HG02970 (cell line): ENCODE measurements at regions not wholly inside any gene's neighbourhood (a gene's known extent, or its start where the extent isn't known, plus 50 kb on each side); places are given as distances from the start of the nearest gene placed in this dataset.
"Not testable (repeated sequence)": the region's sequence is repeated elsewhere in the genome, so short reads cannot be mapped to it uniquely, and the experiment has no call there.

Source experiments
- ATAC-seq: cut with Tn5 transposase; IDR thresholded peaks from one replicate; pipeline ENCODE4 v1.9.1; 2021; ENCODE audit warnings: mild to moderate bottlenecking, moderate library complexity, moderate number of reproducible peaks; ENCODE audit not compliant: unreplicated experiment, low FRiP score

DNA sequence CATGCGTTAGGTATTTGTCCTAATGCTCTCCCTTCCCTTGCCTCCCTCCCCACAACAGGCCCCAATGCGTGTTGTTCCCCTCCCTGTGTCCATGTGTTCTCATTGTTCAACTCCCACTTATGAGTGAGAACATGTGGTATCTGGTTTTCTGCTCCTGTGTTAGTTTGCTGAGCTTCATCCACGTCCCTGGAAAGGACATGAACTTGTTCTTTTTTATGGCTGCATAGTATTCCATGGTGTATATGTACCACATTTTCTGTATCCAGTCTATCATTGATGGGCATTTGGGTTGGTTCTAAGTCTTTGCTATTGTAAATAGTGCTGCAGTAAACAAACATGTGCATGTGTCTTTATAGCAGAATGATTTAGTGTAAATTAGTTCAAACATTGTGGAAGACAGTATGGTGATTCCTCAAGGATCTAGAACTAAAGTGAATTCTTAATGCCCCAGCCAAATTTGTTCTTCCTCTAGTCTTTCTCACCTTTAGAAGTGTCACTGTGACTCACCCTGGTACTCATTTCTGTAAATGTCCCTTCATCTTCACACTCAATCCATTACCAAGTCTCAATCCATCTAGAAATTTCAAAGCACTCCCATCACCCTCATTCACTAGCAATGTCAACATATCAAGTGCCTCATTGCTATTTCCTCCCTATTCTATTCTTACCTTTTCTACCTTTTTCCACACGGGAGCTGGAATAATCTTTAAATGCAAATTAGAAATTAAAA, 123.9 kb downstream of the MREG start:
- ATAC-seq, result not testable (repeated sequence)

DNA sequence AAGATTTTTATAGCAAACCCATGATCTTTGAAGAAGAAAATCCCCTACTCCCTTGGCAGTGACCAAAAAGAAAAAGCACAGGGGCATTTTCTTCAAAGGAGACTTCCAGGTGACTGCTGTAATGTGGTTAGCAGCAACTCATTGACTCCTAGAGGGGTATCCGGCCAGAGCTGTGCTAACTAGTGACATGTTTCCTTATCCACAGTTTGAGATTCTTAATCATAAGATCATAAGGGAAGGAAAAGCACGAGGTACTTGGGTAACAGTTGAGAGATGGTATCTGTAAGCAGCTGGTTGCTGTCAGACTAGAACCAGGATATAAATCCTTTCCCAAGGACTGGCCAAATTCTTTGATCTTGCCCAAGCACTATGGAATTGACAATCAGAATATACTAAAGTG, 124.7 kb downstream of the MREG start:
- ATAC-seq, result no peak

DNA sequence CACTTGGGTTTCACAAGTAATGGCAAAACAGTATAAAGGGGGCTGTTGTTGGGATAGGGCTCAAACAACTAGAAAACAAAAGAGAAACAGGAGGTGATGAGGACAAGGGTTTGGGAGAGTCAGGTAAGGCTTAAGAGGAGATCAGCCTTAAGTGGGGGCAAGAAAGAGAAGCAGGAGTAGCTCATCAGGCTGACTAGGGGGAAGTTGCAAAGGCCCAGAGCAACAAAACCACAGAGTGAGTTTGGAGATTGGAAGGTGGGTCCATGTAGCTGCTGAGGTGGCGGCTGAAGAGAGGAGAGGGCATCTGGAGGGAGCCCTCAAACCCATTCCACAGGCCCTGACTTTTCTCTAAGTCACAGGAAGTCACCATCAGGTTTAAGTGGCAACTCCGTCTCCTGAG, 126.0 kb downstream of the MREG start:
- no peak for ATAC-seq

DNA sequence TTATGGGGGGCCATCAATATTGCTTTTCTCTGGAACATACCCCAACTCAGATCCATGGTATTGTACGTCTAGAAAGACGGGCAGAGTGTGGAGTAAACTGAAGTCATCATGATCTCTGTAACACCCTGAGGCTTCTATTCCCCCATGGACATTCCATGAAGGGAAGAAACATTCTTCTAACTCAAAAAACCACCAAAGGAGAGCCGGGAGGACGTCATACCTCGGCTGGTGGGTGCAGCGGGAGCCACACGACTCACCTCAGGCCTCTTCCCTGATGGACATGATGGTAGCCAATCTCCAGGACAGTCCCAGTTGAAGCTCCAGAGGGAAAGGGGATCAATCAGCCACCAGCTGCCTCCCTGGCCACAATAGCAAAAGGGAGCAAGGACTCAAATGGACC, 127.3 kb downstream of the MREG start:
- no peak for ATAC-seq

DNA sequence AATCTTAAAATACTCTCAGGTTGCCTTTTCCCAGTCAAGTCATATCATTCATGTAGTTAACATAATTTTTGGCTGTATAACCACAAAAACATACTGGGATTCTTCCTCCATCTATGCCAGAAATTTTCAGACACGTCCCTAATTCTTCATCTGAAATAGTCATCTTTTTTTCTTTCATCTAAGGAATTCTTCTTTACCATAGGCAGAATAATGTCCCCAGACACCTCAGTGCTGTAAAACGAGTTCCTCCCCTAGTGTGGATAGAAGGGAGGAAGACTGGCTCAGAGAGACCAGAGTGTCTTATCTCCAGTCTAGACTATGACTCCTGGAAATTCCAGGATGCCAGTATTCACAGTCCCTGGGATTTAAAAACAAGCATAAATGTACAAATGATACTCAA, 127.8 kb downstream of the MREG start:
- ATAC-seq, result no peak

DNA sequence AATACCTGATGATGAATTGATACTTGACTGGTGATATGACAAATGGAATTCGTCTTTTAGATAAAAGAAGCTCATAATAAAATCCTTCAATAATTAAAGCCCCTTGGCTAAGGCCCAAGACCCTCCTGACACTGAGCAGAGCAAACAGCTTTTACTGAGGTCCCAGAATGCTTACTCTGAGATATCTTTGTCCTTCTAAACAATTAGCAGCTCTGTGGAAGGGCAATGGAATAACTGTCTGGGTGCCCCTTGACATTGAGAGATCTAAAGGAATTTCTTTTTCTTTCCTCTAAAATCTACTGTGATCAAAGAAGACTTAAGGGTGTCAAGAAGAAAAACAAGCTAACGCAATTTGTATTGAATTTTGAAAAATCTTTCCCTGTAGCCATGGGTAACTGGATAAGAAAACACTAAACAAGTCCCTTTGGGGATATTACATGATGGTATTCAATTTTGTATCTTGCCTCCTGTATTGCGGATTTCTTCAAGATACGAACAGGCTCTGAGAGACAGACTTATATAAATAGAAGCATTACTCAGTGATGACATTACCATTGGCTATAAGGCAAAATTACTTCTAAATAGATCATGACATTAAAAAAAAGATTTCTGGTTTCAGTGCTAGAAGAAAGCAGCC, 128.8 kb downstream of the MREG start:
- ATAC-seq, result no peak

DNA sequence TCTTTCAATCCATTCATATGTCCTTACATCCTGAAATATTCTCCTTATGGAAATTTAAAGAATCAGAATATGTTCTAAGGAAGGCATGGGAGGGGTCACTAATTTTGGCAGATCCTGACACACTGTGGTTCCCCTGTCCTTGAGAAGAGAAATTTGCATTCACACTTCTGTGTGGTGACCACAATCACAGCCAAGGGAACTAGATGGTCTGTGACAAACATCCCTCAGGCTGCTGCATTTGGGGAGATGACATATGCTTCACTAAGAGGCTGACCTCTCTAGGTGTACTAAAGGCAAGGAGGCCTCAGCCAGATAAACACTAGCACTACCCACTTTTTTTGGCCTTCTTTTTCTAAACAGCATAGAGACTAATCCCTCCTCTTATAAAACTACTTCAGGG, 129.6 kb downstream of the MREG start:
- ATAC-seq, result no peak

DNA sequence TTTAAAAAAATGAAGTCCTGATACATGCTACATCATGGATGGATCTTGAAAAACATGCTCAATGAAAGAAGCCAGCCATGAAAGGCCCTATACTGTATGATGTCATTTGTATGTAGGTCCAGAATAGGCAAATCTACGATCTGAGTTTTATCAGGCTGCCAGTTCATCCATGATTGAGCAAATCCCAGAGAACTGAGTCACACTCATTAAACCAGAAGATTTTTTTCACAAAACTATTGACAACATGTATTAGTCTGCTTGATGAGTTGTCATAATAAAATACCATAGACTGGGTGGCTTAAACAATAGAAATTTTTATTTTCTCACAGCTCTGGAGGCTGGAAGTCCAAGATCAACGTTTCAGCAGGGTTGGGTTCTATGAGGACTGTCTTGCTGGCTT, 130.7 kb downstream of the MREG start:
- ATAC-seq, result no peak

DNA sequence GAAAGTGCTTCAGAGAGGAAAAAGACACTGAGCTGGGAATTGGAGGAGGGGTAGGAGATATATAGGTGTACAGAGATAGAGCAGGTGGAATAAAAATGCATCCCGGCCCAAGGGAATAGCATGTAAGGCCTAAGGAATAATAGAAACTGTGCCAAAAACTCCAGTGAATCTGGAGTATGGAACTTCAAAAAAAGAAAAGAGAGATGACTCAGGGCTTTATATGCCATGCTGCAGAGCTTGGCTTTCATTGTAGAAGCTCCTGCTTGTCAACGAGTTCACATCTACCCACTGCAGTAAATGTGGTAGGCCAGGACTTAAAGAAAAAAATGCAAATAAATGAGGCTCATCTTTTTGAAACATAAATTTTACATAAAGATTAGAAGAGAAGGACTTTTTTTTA, 131.8 kb downstream of the MREG start:
- ATAC-seq, result no peak

DNA sequence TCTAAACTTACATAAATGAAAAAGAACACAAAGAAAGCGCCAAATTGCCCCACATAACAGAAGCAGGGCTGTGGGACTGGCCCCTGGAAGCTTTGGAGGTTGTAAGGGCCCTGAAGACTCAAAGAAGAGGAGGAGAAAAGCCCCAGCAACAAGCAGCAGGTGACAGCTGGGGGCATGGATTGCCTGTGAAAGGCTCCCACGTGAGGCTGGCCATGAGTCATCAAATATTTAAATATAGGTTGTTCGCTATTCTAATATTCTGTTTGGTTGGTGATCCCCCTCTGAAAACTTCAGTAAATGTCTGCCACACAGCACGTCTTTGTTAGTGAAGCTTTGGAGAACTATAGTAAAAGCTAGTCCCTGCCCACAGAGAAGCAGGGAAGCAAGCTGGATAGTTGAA, 132.4 kb downstream of the MREG start:
- peak; percentile 53 for ATAC-seq

DNA sequence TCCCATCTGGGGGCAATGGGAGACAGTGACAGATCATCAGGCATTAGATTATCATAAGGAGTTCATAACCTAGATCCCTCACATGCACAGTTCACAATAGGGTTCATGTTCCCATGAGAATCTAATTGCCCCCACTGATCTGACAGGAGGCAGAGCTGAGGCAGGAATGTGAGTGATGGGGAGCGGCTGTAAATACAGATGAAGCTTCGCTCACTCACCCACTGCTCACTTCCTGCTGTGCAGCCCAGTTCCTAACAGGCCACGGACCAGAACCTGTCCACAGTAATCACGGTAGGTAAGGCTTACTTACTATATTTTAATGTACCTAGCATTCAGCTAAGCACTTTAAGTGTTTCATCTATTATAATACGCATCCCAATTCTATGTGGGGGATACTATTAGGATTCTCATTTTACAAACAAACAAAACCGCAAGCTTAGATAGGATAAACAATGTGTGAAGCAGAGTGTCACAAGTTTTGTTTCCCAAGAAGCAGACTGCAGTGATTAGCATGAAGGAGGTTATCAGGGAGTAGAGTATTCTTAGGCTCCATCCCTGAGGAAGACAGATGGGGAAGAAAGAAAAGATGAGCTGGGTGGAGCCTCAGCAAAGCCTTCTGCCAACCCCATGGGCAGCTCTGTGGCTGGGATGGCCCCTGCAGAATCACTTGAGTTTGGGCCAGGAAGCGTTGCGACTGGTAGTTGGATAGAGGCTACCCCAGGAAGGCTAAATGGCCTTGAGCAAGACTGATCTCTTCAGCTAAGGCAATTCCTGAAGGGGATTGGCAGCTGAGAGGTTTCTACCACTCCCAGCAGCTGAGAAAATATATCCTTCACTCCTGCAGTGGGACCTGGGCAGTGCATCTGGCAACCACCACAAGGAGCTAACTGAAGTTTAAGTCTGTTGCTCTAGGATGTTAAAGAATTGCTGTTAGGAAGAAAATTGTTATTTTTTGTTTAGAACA, 133.1 kb downstream of the MREG start:
- ATAC-seq, result no peak

DNA sequence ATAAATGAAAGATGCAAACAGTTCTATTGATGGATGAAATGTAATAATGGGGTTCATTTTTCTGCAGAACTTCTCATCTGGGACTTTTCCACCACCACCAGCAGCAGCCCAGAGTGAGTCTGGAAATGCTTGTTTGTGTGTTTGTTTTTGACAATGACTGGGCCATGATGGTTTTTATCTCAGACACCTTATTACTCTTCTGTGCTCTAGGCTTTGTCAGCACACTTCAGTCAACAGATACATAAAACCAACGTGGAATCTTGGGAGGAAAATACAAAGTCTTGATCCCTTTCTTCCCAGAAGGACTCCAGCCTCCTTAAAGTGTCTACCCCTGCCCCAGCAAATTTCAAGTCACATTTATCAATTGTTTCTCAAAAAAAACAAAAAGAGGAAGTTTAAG, 134.0 kb downstream of the MREG start:
- no peak for ATAC-seq

DNA sequence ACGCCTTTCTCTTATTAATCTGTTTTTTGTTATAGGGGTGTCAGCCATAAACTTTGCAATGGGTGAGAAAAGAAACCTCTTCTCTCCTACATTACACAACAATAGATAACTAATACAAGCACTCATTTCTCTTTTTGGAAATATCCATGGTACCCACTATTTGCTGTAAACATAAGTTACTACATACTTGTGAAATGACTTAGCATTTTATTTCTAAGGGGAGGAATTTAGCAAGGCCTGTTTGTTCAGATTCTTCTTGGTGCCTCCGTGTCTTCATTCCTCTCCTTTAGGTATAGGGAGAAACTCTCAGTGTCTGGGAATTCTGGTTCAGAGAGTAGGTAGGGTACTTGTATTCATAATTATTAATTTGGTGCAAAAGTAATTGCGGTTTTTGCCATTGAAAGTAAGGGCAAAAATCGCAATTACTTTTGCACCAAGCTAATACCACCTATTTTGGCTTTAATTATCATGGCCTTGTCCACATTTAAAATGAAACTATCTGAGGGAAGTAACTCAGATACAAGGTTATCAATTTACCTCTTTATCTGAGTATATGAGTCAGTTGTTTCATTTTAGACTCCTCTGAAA, 134.8 kb downstream of the MREG start:
- no peak for ATAC-seq

DNA sequence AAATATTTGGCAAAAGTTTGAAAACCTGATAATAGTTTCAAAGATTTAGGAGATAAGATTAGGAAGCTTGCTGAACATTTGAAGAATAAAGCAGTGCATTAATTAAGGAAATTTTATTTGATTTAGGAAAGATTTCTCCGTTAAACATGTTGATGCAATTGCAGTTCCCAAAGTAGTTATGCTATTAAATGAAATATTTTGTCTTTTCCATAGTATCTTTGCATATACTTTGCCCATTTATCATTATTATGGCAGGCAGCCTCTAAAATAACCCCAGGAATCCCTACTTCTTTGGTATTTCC, 136.5 kb downstream of the MREG start:
- ATAC-seq, result no peak

DNA sequence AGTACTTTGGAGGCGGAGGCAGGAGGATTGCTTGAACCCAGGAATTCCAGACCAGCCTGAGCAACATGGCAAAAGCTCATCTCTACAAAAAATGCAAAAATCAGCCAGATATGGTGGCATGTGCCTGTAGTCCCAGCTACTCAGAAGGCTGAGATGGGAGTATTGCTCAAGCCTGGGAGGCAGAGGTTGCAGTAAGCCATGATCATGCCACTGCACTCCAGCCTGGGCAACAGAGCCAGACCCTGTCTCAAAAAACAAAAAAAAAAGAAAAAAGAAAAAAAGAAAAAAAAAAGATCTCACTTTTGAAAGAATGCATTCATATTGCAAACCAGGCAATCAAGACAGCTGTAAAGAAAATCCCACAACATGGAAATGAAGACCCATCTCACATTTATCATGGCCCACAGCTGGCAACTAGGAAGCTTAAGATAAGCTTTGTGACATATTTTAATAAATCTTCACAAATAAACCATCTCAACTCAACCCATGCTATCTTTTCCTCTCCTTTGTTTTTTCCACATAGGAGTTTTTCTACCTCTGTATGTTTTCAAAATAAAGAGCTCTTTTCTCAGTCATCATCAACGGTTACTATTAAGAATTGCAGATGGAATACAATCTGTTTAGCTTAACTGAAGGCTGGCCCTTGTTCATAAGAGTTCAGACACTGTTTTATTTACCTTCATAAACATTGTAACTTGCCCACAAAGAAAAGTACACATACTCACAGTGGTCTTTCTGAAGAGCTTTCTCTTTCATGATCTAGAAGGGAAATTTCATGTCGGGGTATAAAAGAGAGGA, 137.0 kb downstream of the MREG start:
- ATAC-seq, result no peak

DNA sequence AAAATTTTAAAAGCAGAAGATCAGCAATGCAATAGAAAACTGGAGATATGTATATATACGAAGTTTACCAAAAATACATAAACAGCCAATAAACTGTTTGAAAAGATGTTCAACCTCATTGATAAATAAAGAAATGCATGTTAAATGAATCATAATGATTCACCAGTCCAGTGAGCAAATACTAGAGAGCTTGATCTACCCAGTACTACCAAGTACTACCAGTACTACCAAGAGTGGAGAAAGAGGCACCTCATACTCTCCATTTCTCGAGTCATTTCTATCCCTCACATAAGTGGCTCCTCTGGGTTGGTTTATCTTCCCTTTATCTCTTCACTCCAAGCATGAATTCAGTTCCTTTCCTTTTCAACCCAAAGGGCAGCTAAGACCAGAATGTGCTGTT, 138.9 kb downstream of the MREG start:
- no peak for ATAC-seq

DNA sequence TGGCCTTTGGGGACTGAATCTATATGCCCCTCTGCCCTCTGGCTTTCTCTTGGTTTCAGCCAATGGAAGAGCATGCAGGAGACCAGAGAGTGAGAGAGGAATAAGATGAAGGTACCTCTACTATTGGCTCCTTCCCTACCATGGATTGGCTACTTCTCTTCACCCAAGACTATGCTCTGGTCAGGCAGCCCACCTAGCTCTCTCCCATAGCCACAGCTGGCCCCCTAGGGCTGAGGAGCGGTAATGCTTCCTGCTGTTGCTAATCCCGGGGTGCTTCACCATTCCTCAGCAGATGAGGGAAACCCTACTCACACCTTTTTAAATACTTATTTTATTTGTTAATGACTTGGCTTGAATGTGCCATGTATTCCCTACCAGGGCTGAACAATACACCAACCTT, 142.4 kb downstream of the MREG start:
- ATAC-seq, result no peak

DNA sequence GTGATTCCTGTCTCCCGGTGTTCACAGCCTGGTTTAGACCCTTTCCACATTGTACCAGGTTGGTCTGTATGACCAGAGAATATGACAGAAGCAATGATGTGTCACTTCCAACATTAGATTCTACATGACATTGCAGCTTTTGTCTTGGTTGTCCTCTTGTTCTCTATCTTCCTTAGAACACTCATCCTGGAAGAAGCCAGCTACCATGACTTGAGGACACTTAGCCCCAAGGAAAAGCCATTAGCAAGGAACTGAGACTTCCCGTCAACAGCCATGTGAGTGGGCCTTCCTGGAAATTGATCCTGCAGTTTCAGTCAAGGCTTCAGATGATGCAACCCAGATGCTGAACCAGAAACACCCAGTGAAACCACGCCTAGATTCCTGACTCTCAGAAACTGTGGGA, 143.3 kb downstream of the MREG start:
- no peak for ATAC-seq

DNA sequence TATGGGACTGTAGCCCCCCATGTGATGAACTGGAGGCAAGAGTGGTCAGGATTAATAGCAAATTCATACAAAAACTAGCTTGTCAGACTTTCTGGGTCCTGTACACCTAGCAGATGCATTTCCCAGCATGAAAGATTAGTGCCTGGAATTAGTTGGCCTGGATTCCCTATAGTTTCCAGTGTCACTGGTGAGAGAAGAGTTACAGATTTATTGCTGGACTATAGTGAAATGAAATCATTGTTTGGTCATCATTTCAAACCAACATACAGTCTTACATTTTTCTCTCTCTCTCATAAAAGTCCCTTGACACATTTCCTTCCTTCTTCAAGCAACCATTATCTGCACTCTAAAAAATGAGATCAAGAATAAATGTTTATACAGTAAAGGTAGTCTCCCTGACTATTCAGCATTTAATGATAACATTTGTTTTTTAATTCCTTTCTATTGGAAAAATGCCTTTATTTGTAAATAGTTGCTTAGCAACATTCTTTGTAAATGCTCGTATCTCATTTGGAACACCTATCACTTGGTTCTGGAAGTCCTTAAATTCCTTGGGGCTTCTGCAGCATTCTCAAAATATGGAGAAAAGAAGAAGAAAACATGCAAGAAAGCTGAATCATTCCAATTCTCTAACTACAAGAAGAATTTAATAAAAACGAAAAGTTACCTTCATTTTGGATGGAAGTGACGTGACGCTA, 144.4 kb downstream of the MREG start:
- no peak for ATAC-seq

DNA sequence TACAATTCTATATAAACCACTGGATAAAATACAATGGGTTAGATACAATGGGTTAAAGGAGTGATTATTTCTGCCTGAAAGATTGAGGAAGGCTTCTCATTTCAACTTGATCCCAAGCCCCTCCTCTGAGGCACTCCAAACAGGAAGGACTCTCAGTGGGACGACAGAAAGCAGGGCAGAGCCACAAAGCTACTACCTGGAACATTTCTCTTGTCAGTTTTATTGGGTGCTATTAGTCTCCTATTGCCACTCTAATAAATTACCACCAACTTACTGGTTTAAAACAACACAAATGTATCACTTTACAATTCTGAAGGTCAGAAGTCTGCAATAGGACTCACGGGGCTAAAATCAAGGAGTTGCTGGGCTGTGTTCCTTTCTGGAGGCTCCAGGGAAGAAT, 146.7 kb downstream of the MREG start:
- ATAC-seq, result no peak
